SK-N-SH (cell line): ENCODE measurements at regions not wholly inside any gene's neighbourhood (a gene's known extent, or its start where the extent isn't known, plus 50 kb on each side); places are given as distances from the start of the nearest gene placed in this dataset.

Experiments used
- CTCF ChIA-PET: fragments of 300-600, 350-600 bp; formaldehyde crosslinking; extraction: SDS; loops from one replicate; lab custom pipeline; 2021; lab: Yijun Ruan, JAX
- POLR2A ChIA-PET: fragments of 350-600 bp; sonication (Branson Sonifier 250); formaldehyde crosslinking; extraction: SDS; loops from one replicate; lab custom pipeline; 2020; ENCODE audit warnings: antibody characterized with exemption, inconsistent platforms; lab: Yijun Ruan, JAX
- DNase-seq: peaks from one replicate; pipeline ENCODE4 v3.0.0; 2012
- H2AFZ ChIP-seq: fragments of 200-600 bp; sonication (generic); 2 replicates; pipeline ENCODE4 v1.8.1; 2016; ENCODE audit warnings: antibody characterized with exemption, mild to moderate bottlenecking, low read depth
- H3F3A ChIP-seq: fragments of 200-600 bp; sonication (generic); replicated peaks from 2 replicates; pipeline ENCODE3; 2016; ENCODE audit warnings: antibody characterized with exemption, mild to moderate bottlenecking; ENCODE audit not compliant: insufficient read depth
- H3K27ac ChIP-seq, 2 experiments: fragments of 200-500 bp in 1 of 2; fragments of 200-600 bp in 1 of 2; sonication (Bioruptor generic) in 1 of 2; sonication (generic), shearing (Covaris generic) in 1 of 2; 2 replicates each; pipeline versions ENCODE4 v1.5.1 to v1.6.1; 2014 to 2016; ENCODE audit warnings: low read depth in 2 of 2, inconsistent platforms in 1 of 2, low read length in 1 of 2, mild to moderate bottlenecking in 1 of 2, mixed read lengths in 1 of 2
- H3K27me3 ChIP-seq: fragments of 200-600 bp; sonication (generic), shearing (Covaris generic); 2 replicates; pipeline ENCODE4 v1.6.1; 2016; ENCODE audit warnings: mixed run types; ENCODE audit not compliant: insufficient read depth
- H3K36me3 ChIP-seq, 2 experiments: fragments of 200-500 bp in 1 of 2; fragments of 200-600 bp in 1 of 2; sonication (Bioruptor generic) in 1 of 2; sonication (generic) in 1 of 2; replicated peaks in 1 of 2; 2 replicates each; pipeline versions ENCODE3 to v1.5.1; 2014 to 2016; ENCODE audit warnings: low read length in 1 of 2, mild to moderate bottlenecking in 1 of 2; ENCODE audit not compliant: insufficient read depth in 2 of 2, control insufficient read depth in 1 of 2
- H3K4me1 ChIP-seq, 2 experiments: fragments of 200-500 bp in 1 of 2; fragments of 200-600 bp in 1 of 2; sonication (Bioruptor generic) in 1 of 2; sonication (generic), shearing (Covaris generic) in 1 of 2; 2 replicates each; pipeline versions ENCODE4 v1.5.1 to v1.6.1; 2014 to 2016; ENCODE audit warnings: low read depth in 1 of 2, low read length in 1 of 2, mixed run types in 1 of 2; ENCODE audit not compliant: insufficient read depth in 2 of 2, control insufficient read depth in 1 of 2
- H3K4me2 ChIP-seq: fragments of 200-600 bp; sonication (generic), shearing (Covaris generic); 2 replicates; pipeline ENCODE4 v1.6.1; 2017; ENCODE audit warnings: mixed run types
- H3K4me3 ChIP-seq, 2 experiments: fragments of 200-500 bp in 1 of 2; fragments of 200-600 bp in 1 of 2; sonication (Bioruptor generic) in 1 of 2; sonication (generic), shearing (Covaris generic) in 1 of 2; 2 replicates each; pipeline versions ENCODE4 v1.5.1 to v1.8.1; 2014 to 2016; ENCODE audit warnings: low read depth in 2 of 2, inconsistent platforms in 1 of 2, low read length in 1 of 2, mild to moderate bottlenecking in 1 of 2, mixed read lengths in 1 of 2, moderate library complexity in 1 of 2
- H3K79me2 ChIP-seq: fragments of 200-600 bp; sonication (generic); 2 replicates; pipeline ENCODE4 v1.8.1; 2017; ENCODE audit warnings: mild to moderate bottlenecking; ENCODE audit not compliant: insufficient read depth
- H3K9ac ChIP-seq: fragments of 200-600 bp; sonication (generic); 2 replicates; pipeline ENCODE4 v1.6.1; 2017; ENCODE audit warnings: mixed run types
- H3K9me2 ChIP-seq: fragments of 200-600 bp; sonication (generic); 2 replicates; pipeline ENCODE4 v1.6.1; 2017; ENCODE audit warnings: mixed run types
- H3K9me3 ChIP-seq: fragments of 200-600 bp; sonication (generic); 2 replicates; pipeline ENCODE4 v1.6.1; 2017; ENCODE audit warnings: mixed run types, mild to moderate bottlenecking, moderate library complexity
- H4K20me1 ChIP-seq: fragments of 200-600 bp; sonication (generic); 2 replicates; pipeline ENCODE4 v1.6.1; 2017; ENCODE audit warnings: mild to moderate bottlenecking, mixed run types; ENCODE audit not compliant: insufficient read depth
- CHD2 ChIP-seq: fragments of 150-350 bp; IDR thresholded peaks from 2 replicates; pipeline ENCODE4 v1.6.1; 2018; ENCODE audit warnings: low read length; ENCODE audit not compliant: partially characterized antibody
- CTCF ChIP-seq: fragments of 200-600 bp; sonication (generic); IDR thresholded peaks from 2 replicates; pipeline ENCODE4 v1.6.1; 2017; ENCODE audit warnings: antibody characterized with exemption, mild to moderate bottlenecking, moderate library complexity
- ELF1 ChIP-seq: IDR thresholded peaks from 2 replicates; pipeline ENCODE4 v1.4.0; 2012
- EZH2phosphoT487 ChIP-seq: fragments of 200-600 bp; sonication (generic); IDR thresholded peaks from 2 replicates; pipeline ENCODE4 v1.6.1; 2017; ENCODE audit warnings: low read depth, mixed run types, mild to moderate bottlenecking, antibody characterized with exemption, moderate library complexity, borderline replicate concordance
- FOSL2 ChIP-seq: IDR thresholded peaks from 2 replicates; pipeline ENCODE4 v1.4.0; 2012; ENCODE audit warnings: low read depth, mild to moderate bottlenecking, moderate library complexity, borderline replicate concordance
- FOXM1 ChIP-seq: IDR thresholded peaks from 2 replicates; pipeline ENCODE4 v1.4.0; 2012; ENCODE audit warnings: low read depth, mild to moderate bottlenecking
- GABPA ChIP-seq: IDR thresholded peaks from 2 replicates; pipeline ENCODE4 v1.4.0; 2012; ENCODE audit warnings: low read depth, mild to moderate bottlenecking
- GATA2 ChIP-seq: sonication (generic); formaldehyde crosslinking; IDR thresholded peaks from 2 replicates; pipeline ENCODE4 v1.5.0; 2020; ENCODE audit warnings: mild to moderate bottlenecking, missing genetic modification reagents
- IRF3 ChIP-seq: fragments of 150-350 bp; IDR thresholded peaks from 2 replicates; pipeline ENCODE4 v1.6.1; 2016; ENCODE audit warnings: mild to moderate bottlenecking, low read depth, low read length
- MAX ChIP-seq: IDR thresholded peaks from 2 replicates; pipeline ENCODE4 v1.4.0; 2012; ENCODE audit warnings: low read depth
- MXI1 ChIP-seq: IDR thresholded peaks from 2 replicates; pipeline ENCODE4 v1.6.1; 2012; ENCODE audit warnings: mild to moderate bottlenecking, low read depth, low read length, improper control_type of control experiment
- NFIC ChIP-seq: IDR thresholded peaks from 2 replicates; pipeline ENCODE4 v1.4.0; 2012; ENCODE audit warnings: borderline replicate concordance
- NRF1 ChIP-seq: IDR thresholded peaks from 2 replicates; pipeline ENCODE4 v1.6.1; 2012; ENCODE audit warnings: low read depth, mild to moderate bottlenecking, low read length
- PBX3 ChIP-seq: IDR thresholded peaks from 2 replicates; pipeline ENCODE4; 2012
- POLR2AphosphoS5 ChIP-seq: IDR thresholded peaks from 2 replicates; pipeline ENCODE4 v1.6.1; 2012; ENCODE audit warnings: low read depth, low read length
- SMC3 ChIP-seq: IDR thresholded peaks from 2 replicates; pipeline ENCODE4 v1.6.1; 2012; ENCODE audit warnings: low read depth, low read length, improper control_type of control experiment
- TAF1 ChIP-seq: IDR thresholded peaks from 2 replicates; pipeline ENCODE4 v1.6.1; 2012; ENCODE audit warnings: low read depth, mild to moderate bottlenecking, low read length, moderate library complexity, borderline replicate concordance
- TEAD4 ChIP-seq: IDR thresholded peaks from 2 replicates; pipeline ENCODE4 v1.4.0; 2012; ENCODE audit warnings: mild to moderate bottlenecking, borderline replicate concordance; ENCODE audit not compliant: insufficient read depth
- YY1 ChIP-seq: IDR thresholded peaks from 2 replicates; pipeline ENCODE4 v1.4.0; 2012; ENCODE audit warnings: low read depth, mild to moderate bottlenecking
- ZBTB33 ChIP-seq: IDR thresholded peaks from 2 replicates; pipeline ENCODE4 v1.4.0; 2012; ENCODE audit warnings: low read depth, borderline replicate concordance
- WGBS: methylation state at CpG from one replicate; pipeline ENCODE4 v1.1.6; 2017; ENCODE audit warnings: low lambda C conversion rate; 5-methylcytosine and 5-hydroxymethylcytosine counted together

GRCh38 chr14:106528717-106529116 is 1002.3 kb downstream of the TMEM121 start:
- POLR2A ChIA-PET = no interaction called here

More at GRCh38 chr14:106528717-106529116, 1002.3 kb downstream of the TMEM121 start:
- Histone ChIP-seq H3K4me2 (no peak overlapping the region), H3K4me3 (no peak overlapping the region), H3F3A (no peaks in the 10 kb centered on the region), H3K36me3 (no peaks in the 10 kb centered on the region), H3K9me2 (peaks cover 4% of the 10 kb centered on the region; the same call in 1 of the 2 replicates), H2AFZ (no peak overlapping the region), H3K79me2 (no peaks in the 10 kb centered on the region)
- TF ChIP-seq MAX (no peak), PBX3 (no peak), MXI1 (no peak), IRF3 (no peak), YY1 (no peak), GABPA (no peak), TAF1 (no peak), NRF1 (no peak), CTCF (no peak), ELF1 (no peak), NFIC (no peak), FOSL2 (no peak), CHD2 (no peak), GATA2 (CRISPR knock-in tag) (no peak), SMC3 (no peak), POLR2AphosphoS5 (no peak), ZBTB33 (no peak), FOXM1 (no peak), EZH2phosphoT487 (no peak), TEAD4 (no peak)
- TF ChIP-seq, all 33 proteins: peak for 0
- Histone ChIP-seq H3K27ac (no peak overlapping the region), H3K9me3 (peaks cover 7% of the 10 kb centered on the region; the same call in 1 of the 2 replicates), H3K4me1 (no peaks in the 10 kb centered on the region; a peak in 1 of 4 replicates), H4K20me1 (no peaks in the 10 kb centered on the region), H3K27me3 (no peaks in the 10 kb centered on the region), H3K9ac (no peak overlapping the region)
- 3% methylated on average over 2 of the region's 2 CpGs for WGBS
- CTCF ChIA-PET = interaction anchor here (1.0 to 1.4 kb wide), 2 partner anchors 11 to 14 kb away, joined by 3 read pairs; no protein-coding TSS in a partner anchor
- no peak for DNase-seq
